Suprapubic skin (tissue), 4 donors: ENCODE measurements at regions not wholly inside any gene's neighbourhood (a gene's known extent, or its start where the extent isn't known, plus 50 kb on each side); places are given as distances from the start of the nearest gene placed in this dataset.

Source experiments
- EP300 ChIP-seq: sonication (generic); formaldehyde crosslinking; IDR thresholded peaks from one replicate; pipeline ENCODE4 v1.6.1; 2017; ENCODE audit warnings: antibody characterized with exemption
- POLR2A ChIP-seq, 2 donors: fragments of 450-650 bp; IDR thresholded peaks; one replicate each; pipeline ENCODE4 v1.6.1; 2017; ENCODE audit warnings: antibody characterized with exemption in 2 of 2, mild to moderate bottlenecking in 2 of 2, moderate library complexity in 2 of 2
- POLR2AphosphoS5 ChIP-seq, 3 donors: sonication (generic); formaldehyde crosslinking; IDR thresholded peaks; one replicate each; pipeline ENCODE4 v1.6.1; 2017; ENCODE audit warnings: antibody characterized with exemption in 3 of 3
- TF ChIP-seq, protein P1 (sequence below), 2 donors: fragments of 200-600 bp in 1 of 2; fragments of 450-650 bp in 1 of 2; sonication (generic) in 1 of 2; IDR thresholded peaks; one replicate each; pipeline ENCODE4 v1.5.1; 2016 to 2019; ENCODE audit warnings: antibody characterized with exemption in 2 of 2, mild to moderate bottlenecking in 1 of 2, moderate library complexity in 1 of 2

DNA sequence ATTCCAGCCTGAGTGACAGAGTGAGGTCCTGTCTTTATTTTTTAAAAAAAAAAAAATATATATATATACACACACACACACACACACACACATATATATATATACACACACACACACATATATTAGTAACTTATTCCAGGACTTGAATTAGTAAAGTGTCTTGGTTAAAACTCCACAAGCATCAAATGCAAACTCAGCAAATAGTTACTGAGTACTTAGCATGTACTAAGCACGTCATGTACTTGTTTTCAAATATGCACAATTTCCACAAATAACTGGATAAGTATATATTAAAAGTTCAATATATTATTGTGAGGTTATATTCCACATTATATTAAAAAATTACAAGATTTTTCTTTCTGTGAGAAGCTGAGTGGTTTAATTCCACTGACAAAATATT lies 304.7 kb downstream of the ZEB2 start:
- TF ChIP-seq, protein P1, sequence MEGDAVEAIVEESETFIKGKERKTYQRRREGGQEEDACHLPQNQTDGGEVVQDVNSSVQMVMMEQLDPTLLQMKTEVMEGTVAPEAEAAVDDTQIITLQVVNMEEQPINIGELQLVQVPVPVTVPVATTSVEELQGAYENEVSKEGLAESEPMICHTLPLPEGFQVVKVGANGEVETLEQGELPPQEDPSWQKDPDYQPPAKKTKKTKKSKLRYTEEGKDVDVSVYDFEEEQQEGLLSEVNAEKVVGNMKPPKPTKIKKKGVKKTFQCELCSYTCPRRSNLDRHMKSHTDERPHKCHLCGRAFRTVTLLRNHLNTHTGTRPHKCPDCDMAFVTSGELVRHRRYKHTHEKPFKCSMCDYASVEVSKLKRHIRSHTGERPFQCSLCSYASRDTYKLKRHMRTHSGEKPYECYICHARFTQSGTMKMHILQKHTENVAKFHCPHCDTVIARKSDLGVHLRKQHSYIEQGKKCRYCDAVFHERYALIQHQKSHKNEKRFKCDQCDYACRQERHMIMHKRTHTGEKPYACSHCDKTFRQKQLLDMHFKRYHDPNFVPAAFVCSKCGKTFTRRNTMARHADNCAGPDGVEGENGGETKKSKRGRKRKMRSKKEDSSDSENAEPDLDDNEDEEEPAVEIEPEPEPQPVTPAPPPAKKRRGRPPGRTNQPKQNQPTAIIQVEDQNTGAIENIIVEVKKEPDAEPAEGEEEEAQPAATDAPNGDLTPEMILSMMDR (IDR thresholded peaks at IDR 0.05) = no peak
- TF ChIP-seq EP300 (no peak), POLR2A (IDR thresholded peaks at IDR 0.05) (no peak), POLR2AphosphoS5 (IDR thresholded peaks at IDR 0.05) (no peak)
